ENCODE measurements at regions not wholly inside any gene's neighbourhood (a gene's known extent, or its start where the extent isn't known, plus 50 kb on each side); places are given as distances from the start of the nearest gene placed in this dataset.

- no peak for TF ChIP-seq POLR2A (IDR thresholded peaks at IDR 0.05)
- peak in 9 of 12 donors; percentile 13 to 53 (median 32) for TF ChIP-seq CTCF (IDR thresholded peaks at IDR 0.05)
These were observed 912.6 kb upstream of the LCORL start for GRCh38 chr4:18934197-18934596.

All from heart left ventricle (tissue), 13 donors.